Globus pallidus (tissue), 1 donor: ENCODE measurements at regions not wholly inside any gene's neighbourhood (a gene's known extent, or its start where the extent isn't known, plus 50 kb on each side); places are given as distances from the start of the nearest gene placed in this dataset.
"Not testable (repeated sequence)": the region's sequence is repeated elsewhere in the genome, so short reads cannot be mapped to it uniquely, and the experiment has no call there.

Source experiments
- DNase-seq: peaks from one replicate; pipeline ENCODE4 v3.0.0-alpha.2; 2015; ENCODE audit warnings: low spot score

GRCh38 chr2:47295131-47295980 is 73.8 kb upstream of the EPCAM start:
- DNase-seq: no peak

GRCh38 chr2:47293976-47294375 is 75.1 kb upstream of the EPCAM start:
- no peak for DNase-seq

- DNase-seq: no peak
These were observed 80.2 kb upstream of the EPCAM start for GRCh38 chr2:47288864-47289263.

GRCh38 chr2:47283659-47284058 is 85.5 kb upstream of the EPCAM start:
- DNase-seq: no peak

DNA sequence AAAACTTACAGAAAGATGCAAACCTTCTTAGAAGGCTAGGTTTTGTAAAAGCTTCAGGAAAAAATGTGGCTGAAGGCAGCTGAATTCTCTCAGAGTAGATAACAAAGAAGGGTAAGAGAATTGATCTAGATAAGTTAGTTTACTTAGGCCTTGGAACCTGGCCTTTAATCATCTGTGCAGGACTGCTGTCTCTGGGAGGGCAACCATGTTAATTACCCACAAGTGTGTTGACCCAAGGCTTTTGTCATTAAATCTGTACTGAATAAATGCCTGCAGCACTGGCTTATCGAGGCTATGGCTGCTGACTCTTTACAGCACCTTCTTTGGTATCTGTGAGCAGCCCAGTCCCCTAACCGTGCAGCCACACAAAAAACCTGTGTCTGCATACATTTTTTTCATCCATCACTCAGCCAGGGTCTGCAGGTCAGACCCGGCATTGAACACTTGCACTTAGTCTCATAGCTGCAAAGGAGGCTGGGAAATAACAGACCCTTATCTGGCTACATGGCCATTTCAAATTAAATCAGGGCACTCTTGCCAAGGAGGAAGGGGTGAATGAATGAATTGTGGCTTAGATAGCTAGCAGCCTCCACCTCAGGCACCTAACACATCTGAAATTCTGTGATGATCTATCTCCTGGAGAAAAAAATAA is 86.4 kb upstream of the EPCAM start:
- no peak for DNase-seq

GRCh38 chr2:47279525-47279924 is 89.6 kb upstream of the EPCAM start:
- not testable (repeated sequence) for DNase-seq

GRCh38 chr2:47277987-47278386 is 91.1 kb upstream of the EPCAM start:
- no peak for DNase-seq

- DNase-seq: no peak
These were observed 91.9 kb upstream of the EPCAM start for GRCh38 chr2:47277187-47277586.

DNA sequence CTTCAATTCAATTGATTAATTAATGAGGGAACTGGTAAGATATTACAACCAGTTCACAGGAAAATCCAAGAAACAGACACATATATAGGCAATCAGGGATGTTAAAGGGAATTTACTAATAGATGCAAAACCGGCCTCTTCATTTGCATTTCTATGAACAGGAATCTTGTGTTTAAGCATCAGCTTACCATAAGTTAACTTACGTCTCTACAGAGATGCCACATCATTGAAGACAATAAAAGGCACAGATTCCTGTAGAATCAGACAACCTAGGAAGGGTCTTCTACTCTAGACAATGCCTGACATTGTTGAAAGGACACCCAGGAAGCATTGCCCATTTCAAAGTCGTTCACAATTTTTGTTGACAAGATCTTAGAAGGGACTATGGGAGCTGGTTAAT is 93.0 kb upstream of the EPCAM start:
- no peak for DNase-seq

DNA sequence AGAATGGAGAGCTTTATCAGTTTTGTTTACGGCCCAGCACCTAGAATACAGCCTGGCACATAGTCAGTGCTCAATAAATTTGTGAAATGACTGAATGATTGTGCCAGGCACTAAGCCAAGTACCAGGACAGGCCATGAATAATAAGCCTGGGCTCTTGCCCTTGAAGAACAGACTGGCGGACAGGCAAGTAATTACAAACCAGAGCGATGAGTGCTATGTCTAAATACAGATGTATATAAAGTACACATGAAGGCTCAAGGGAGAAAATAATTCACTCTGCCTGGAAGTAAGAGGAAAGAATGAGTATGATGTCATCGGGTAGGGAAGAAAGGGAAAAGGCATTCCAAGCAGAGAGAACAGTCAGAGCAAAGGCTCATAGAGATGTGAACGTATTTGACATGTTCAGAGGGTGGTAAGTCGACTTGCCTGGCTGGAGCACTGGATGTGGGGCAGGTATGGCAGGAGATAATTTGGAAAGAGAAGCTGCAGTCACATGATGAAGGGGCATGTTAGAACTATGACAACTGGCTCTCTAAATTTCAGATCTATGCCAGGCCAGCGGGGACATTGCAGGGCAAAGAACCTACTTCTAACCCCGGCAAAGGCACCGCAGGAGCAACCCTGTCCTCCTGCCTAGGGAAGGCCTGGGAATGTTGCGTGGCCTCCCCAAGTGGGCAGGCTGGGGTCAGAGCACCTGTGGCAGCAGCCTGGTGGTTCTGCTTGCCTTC is 94.9 kb upstream of the EPCAM start:
- no peak for DNase-seq

DNA sequence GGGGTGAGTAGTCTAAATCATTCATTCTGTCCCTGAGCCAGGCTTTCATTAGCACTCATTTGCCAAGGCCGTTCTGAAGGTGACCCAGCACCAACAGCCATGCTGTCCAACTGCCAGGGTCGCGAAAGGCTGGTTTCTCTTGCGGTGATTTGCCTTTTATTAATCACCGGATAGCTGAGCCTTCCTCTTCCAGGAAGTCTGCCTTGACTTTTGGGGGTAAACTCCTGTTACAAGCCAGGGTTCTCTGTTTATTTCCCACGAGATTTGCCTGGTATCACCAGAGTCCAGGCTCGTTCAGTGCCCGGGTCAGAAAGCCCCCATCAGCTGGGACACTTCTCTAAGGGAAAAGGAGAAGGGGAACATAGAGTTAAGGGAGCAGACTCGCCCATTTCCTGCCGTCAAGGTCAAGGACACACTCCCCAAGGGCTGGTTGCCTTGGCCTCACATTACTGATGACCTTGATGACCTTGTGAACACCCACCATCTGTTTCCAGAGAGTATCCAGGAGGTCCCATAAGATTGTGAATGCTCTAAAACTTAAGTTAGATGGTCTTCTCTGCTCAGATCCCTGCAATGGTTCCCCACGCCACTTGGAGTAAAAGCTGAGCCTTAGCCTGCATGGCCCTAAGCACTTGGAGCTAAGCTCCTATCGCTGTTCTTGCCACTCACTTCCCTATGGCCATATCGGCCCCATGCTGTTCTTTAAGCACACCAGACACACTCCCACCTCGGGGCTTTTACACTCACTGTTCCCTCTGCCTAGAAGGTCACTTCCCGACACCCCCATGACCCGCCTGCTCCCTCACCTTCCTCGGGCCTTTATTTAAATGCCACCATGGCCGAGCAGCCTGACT is 96.0 kb upstream of the EPCAM start:
- no peak for DNase-seq

DNA sequence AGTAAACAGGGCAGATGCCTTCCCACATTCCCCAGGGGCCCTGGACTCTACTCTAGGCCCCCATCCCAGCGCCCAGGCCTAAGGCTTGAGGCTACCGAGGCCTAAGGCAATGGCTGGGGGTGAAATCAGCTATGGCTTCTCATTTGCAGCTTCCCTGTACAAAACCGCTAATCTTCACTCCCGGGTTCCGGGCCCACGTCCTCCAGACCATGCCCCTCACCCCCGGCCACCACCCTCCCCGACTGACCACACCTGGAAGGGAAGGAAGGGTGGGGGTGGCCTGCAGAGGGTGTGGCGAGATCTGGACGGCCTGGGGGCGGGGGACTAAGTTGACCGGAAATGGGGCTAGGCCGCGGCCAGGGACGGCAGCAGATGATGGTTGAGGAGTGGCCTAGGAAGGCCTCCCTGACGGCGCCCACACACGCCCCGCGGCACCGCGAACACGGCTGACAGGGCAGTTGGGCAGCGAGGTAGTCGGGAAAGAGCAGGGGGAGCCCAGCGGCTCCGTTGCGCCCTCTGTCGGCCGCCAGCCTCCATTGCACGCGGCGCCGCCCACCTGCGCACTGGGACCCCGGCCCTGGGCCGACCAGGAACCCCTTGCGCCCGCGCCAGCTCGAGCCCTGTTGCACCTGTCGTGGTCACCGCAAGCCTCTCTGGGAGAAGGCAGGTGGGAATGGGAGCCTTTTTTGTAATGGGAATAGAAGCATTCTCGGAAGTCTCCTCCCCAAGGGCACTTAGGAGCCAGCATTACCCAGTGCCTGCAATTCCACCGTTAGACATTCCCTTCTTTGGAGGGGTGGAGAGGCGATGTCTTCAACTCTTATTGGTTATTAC is 95.9 kb upstream of the CALM2 start:
- DNase-seq: peak; percentile 49

GRCh38 chr2:47271054-47272000 is 95.0 kb upstream of the CALM2 start:
- DNase-seq: no peak

- no peak for DNase-seq
These were observed 94.1 kb upstream of the CALM2 start for GRCh38 chr2:47270421-47270820.

DNA sequence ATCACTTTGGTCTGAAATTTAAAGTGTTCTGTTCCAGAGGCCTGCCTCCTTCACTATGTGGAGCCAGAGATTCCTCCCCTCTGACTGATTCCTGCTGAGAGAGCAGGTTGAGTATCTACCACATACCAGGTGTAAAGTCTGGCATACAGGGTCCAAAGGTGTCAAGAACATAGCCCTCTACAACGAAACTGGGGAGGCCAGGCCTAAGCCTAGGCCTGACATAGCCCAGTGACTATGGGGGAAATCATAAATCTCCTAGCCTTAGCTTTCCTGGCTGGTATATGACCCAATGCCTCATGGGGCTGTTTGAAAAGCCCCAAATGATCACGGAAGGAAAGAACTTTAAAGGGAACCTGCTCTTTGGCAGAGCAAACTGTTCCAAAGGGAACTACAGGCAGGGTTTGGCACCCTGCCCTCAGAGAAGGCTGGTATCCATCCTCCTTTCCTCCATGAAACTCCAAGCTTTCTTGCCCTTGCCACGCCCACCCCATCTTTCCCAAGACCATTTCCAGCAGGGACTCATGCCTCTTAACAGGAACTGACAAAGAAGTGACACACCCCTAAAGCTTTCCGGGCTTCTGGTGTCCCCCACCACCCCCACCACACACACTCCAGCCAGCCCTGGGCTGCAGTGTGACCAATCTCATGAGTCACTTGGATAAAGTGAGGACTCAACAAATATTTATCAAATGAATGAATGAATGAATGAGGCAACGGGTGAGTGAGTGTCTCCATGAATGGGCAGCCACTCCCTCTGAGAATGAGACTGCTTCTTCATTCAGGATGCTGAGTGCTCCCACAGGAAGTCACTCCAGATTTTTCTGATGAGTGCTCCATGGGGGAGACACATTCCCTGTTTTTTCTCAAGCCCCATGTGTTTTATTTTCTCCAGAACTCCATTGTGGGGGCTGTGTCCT is 93.3 kb upstream of the CALM2 start:
- DNase-seq: no peak

- DNase-seq: no peak
These were observed 91.4 kb upstream of the CALM2 start for GRCh38 chr2:47267711-47268086.

DNA sequence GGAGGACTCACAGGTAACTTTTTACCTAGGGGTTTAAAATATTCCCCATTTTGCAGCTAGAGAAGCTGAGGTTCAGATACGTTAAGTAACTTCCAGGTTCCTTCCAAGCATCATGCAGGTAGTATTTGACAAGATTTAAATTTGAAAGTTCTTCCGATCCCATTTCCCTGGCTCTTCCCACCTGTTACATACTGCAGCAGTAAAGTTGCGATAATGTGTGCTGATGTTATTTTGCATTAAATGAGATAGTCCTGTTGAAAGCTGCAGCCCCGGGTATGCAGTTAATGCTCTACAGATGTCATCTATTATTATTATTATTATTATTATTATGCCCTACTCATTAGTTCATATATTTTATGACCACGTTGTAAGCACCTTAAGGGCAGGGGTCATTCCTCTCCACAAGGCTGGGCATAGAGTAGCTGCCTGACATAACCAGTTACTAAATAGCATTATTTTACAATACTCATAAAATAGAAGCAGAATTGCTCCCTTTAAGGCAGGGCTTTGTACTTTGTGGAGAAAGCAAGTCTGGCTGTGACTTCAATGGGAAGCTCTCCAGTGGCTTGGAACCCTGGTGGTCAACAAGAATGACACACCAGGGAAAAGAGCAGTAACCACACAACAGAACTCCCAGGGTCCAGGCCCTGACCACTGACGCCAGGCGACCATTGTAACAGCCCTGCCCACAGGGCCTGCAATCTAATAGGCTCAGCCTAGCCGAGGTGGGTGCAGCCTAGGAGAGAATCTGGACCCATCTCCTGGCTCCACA is 90.8 kb upstream of the CALM2 start:
- no peak for DNase-seq

DNA sequence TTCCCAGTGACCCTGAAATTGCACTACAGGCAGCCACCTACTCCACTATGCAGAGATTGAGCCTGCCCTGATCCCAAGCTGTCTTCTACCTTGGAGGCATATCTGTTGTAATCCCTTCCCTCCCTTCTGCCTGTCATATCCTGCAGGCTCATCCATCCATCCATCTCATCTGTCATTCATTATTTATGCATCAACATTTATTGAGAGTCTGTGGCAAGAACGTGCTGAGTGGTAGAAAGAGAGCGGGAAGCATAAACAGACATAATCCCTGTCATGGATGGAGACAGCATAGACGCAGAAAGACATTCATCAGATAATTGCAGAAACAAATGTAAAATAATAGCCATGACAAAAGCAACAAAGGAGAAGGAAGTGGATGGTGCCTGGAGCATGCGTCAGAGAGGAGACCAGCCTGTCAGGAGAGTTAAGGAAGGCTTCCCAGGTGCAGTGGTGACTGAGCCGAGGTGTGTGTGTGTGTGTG is 89.5 kb upstream of the CALM2 start:
- DNase-seq: no peak
